PC-3 (cell line): ENCODE measurements at regions not wholly inside any gene's neighbourhood (a gene's known extent, or its start where the extent isn't known, plus 50 kb on each side); places are given as distances from the start of the nearest gene placed in this dataset.

ENCODE experiments used
- ATAC-seq: fragments of 200-7000 bp; cut with Tn5 transposase; 2 replicates; pipeline ENCODE4 v1.9.1; 2020; ENCODE audit warnings: mild to moderate bottlenecking, moderate library complexity
- BruUV-seq: library from RNA; stranded (reverse); fragments of 400-500 nt; replicated peaks from 2 replicates; lab custom pipeline; 2021; lab: Mats Ljungman, UMichigan
- CTCF ChIA-PET: fragments of 300-600 bp; sonication (Branson Sonifier 250); formaldehyde crosslinking; loops from one replicate; lab custom pipeline; 2022; ENCODE audit warnings: antibody characterized with exemption; lab: Charles Lee
- POLR2A ChIA-PET: fragments of 300-600 bp; sonication (Branson Sonifier 250); formaldehyde crosslinking; loops from one replicate; lab custom pipeline; 2022; ENCODE audit warnings: antibody characterized with exemption; ENCODE audit not compliant: unreplicated experiment; lab: Charles Lee
- DNase-seq: peaks from one replicate; pipeline ENCODE4 v3.0.0-alpha.2; 2015
- H2AFZ ChIP-seq: fragments of 300-600 bp; sonication (generic); 2 replicates; pipeline ENCODE4 v1.6.0; 2016; ENCODE audit warnings: antibody characterized with exemption, low read length
- H3F3A ChIP-seq: fragments of 300-600 bp; sonication (generic); one replicate; pipeline ENCODE4 v1.6.0; 2017; ENCODE audit warnings: antibody characterized with exemption, low read length, control low read depth, mild to moderate bottlenecking; ENCODE audit not compliant: unreplicated experiment
- H3K27ac ChIP-seq: fragments of 300-600 bp; sonication (generic); 2 replicates; pipeline ENCODE4 v1.5.1; 2016; ENCODE audit warnings: mild to moderate bottlenecking, low read length
- H3K27me3 ChIP-seq: fragments of 300-600 bp; sonication (generic); 2 replicates; pipeline ENCODE4 v1.6.1; 2016; ENCODE audit warnings: low read length, mixed read lengths
- H3K36me3 ChIP-seq: fragments of 300-600 bp; sonication (generic); 2 replicates; pipeline ENCODE4 v1.6.1; 2016; ENCODE audit warnings: low read depth, mixed run types, low read length, mixed read lengths
- H3K4me1 ChIP-seq: fragments of 300-600 bp; sonication (generic); 2 replicates; pipeline ENCODE4 v1.5.1; 2016; ENCODE audit warnings: low read length; ENCODE audit not compliant: insufficient read depth
- H3K4me2 ChIP-seq: fragments of 300-600 bp; sonication (generic); 2 replicates; pipeline ENCODE4 v1.6.0; 2016; ENCODE audit warnings: low read length
- H3K4me3 ChIP-seq: fragments of 300-600 bp; sonication (generic); 2 replicates; pipeline ENCODE4 v1.5.1; 2016; ENCODE audit warnings: mild to moderate bottlenecking, low read length, mixed read lengths
- H3K79me2 ChIP-seq: fragments of 300-600 bp; sonication (generic); 2 replicates; pipeline ENCODE4 v1.6.1; 2017; ENCODE audit warnings: low read length, mixed read lengths
- H3K9ac ChIP-seq: fragments of 300-600 bp; sonication (generic); 2 replicates; pipeline ENCODE4 v1.6.0; 2016; ENCODE audit warnings: mild to moderate bottlenecking, low read length
- H3K9me2 ChIP-seq: fragments of 300-600 bp; sonication (generic); replicated peaks from 2 replicates; pipeline ENCODE4 v1.6.1; 2016; ENCODE audit warnings: mixed run types, low read length, mixed read lengths
- H3K9me3 ChIP-seq: fragments of 300-600 bp; sonication (generic); 2 replicates; pipeline ENCODE4 v1.6.1; 2016; ENCODE audit warnings: low read length, mixed read lengths
- H4K20me1 ChIP-seq: fragments of 300-600 bp; sonication (generic); 2 replicates; pipeline ENCODE4 v1.6.1; 2016; ENCODE audit warnings: low read length, mixed read lengths
- EZH2 ChIP-seq: fragments of 300-600 bp; sonication (generic); IDR thresholded peaks from one replicate; pipeline ENCODE4 v1.6.1; 2017; ENCODE audit warnings: antibody characterized with exemption, mild to moderate bottlenecking, low read length; ENCODE audit not compliant: unreplicated experiment
- EZH2phosphoT487 ChIP-seq: fragments of 300-600 bp; sonication (generic); IDR thresholded peaks from 2 replicates; pipeline ENCODE4 v1.6.1; 2018; ENCODE audit warnings: mild to moderate bottlenecking, antibody characterized with exemption, low read length, borderline replicate concordance
- intact Hi-C: fragments of 100-400 bp; cut with micrococcal nuclease; formaldehyde crosslinking; loops from 2 replicates; pipeline ENCODE4 v1.9.0; 2023
- TF ChIP-seq, protein P1 (sequence below): fragments of 300-600 bp; sonication (generic); conservative IDR thresholded peaks from 2 replicates; pipeline ENCODE4 v1.5.1; 2017; ENCODE audit warnings: antibody characterized with exemption, low read depth, mild to moderate bottlenecking, low read length

DNA sequence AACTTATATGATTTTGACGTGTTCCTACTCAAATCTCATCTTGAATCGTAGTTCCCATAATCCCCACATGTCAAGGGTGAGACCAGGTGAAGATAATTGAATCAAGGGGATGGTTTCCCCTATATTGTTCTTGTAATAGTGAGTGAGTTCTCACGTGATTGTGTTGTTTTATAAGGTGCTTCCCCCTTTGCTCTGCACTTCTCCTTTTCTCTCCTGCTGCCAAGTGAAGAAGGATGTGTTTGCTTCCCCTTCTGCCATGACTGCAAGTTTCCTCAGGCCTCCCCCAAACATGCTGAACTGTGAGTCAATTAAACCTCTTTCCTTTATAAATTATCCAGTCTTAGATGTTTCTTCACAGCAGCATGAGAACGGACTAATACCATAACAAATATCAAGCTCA, 83.2 kb downstream of the MANEA start:
- no peak for ATAC-seq
- Histone ChIP-seq H3K9me2 (no peaks in the 10 kb centered on the region), H3K4me2 (no peak overlapping the region), H3K9me3 (no peaks in the 10 kb centered on the region), H3K36me3 (no peaks in the 10 kb centered on the region), H3K4me3 (no peak overlapping the region), H3F3A (no peaks in the 10 kb centered on the region), H3K9ac (no peak overlapping the region), H3K27me3 (no peaks in the 10 kb centered on the region), H3K4me1 (no peaks in the 10 kb centered on the region), H2AFZ (no peak overlapping the region), H3K27ac (no peak overlapping the region), H4K20me1 (no peaks in the 10 kb centered on the region), H3K79me2 (no peaks in the 10 kb centered on the region)
- ChIA-PET POLR2A (no interaction called here), CTCF (no interaction called here)
- intact Hi-C loops = no loop called here
- DNase-seq = no peak
- no TSS peak for BruUV-seq
- no peak for TF ChIP-seq EZH2phosphoT487
- TF ChIP-seq EZH2 = no peak
- TF ChIP-seq, protein P1, sequence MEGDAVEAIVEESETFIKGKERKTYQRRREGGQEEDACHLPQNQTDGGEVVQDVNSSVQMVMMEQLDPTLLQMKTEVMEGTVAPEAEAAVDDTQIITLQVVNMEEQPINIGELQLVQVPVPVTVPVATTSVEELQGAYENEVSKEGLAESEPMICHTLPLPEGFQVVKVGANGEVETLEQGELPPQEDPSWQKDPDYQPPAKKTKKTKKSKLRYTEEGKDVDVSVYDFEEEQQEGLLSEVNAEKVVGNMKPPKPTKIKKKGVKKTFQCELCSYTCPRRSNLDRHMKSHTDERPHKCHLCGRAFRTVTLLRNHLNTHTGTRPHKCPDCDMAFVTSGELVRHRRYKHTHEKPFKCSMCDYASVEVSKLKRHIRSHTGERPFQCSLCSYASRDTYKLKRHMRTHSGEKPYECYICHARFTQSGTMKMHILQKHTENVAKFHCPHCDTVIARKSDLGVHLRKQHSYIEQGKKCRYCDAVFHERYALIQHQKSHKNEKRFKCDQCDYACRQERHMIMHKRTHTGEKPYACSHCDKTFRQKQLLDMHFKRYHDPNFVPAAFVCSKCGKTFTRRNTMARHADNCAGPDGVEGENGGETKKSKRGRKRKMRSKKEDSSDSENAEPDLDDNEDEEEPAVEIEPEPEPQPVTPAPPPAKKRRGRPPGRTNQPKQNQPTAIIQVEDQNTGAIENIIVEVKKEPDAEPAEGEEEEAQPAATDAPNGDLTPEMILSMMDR = no peak

DNA sequence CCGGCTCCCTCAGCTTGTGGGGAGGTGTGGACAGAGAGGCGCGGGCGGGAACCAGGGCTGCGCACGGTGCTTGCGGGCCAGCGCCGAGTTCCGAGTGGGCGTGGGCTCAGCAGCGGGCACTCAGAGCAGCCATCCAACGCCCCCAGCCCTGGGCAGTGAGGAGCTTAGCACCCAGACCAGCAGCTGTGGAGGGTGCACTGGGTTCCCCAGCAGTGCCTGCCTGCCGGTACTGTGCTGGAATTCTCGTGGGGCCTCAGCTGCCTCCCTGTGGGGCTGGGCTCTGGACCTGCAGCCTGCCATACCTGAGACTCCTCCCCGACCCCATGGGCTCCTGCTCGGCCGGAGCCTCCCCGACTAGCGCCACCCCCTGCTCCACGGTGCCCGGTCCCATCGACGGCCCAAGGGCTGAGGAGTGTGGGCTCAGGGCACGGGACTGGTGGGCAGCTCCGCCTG, 92.7 kb downstream of the MANEA start:
- ChIA-PET POLR2A (no interaction called here), CTCF (no interaction called here)
- Histone ChIP-seq H3F3A (no peaks in the 10 kb centered on the region), H3K27me3 (no peaks in the 10 kb centered on the region), H4K20me1 (no peaks in the 10 kb centered on the region), H3K27ac (no peak overlapping the region), H3K9ac (no peak overlapping the region), H3K9me2 (no peaks in the 10 kb centered on the region), H3K4me2 (no peak overlapping the region), H3K36me3 (no peaks in the 10 kb centered on the region), H3K79me2 (no peaks in the 10 kb centered on the region), H3K4me3 (no peak overlapping the region), H3K4me1 (no peaks in the 10 kb centered on the region), H2AFZ (no peak overlapping the region), H3K9me3 (no peaks in the 10 kb centered on the region)
- ATAC-seq = no peak
- TF ChIP-seq EZH2 (no peak), EZH2phosphoT487 (no peak)
- TF ChIP-seq, protein P1 = no peak
- no TSS peak for BruUV-seq
- intact Hi-C loops = no loop called here
- no peak for DNase-seq

DNA sequence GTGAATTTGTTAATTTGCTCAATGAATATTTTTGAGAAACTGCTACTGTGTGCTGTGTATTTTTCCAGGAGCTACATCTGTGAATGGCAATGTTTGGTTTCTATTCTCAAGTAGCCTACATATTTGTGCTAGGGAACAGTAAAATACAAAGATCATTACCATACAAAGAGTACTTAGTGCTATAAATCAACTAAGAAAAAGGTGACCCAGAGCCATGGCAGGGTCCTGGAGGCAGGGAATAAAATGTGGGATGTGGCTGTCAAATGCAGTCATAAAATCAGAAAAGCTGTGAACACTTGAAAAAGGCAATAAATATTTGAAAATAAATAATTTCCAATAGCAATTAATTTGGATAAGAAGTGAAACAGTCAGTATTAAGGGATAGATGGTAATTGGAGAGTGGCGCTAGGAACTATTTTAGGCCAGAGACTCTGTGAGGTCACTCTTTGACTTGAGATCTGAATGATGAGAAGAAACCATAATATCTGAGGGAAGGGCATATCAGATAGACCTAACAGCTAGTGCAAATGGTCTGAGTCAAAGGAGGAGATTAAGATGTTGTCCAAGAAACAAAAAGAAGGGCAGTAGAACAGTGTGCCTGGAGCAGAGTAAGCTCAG, 98.8 kb downstream of the MANEA start:
- TF ChIP-seq EZH2phosphoT487 (no peak), EZH2 (no peak)
- TF ChIP-seq, protein P1 = no peak
- ATAC-seq = no peak
- no peak overlapping the region for H3K4me2 ChIP-seq
- H3K79me2 ChIP-seq = no peaks in the 10 kb centered on the region
- H2AFZ ChIP-seq = no peak overlapping the region
- CTCF ChIA-PET = no interaction called here
- no peaks in the 10 kb centered on the region for H3K27me3 ChIP-seq
- H3K9me3 ChIP-seq = no peaks in the 10 kb centered on the region
- no peaks in the 10 kb centered on the region for H3K36me3 ChIP-seq
- H4K20me1 ChIP-seq = no peaks in the 10 kb centered on the region
- DNase-seq = no peak
- no peak overlapping the region for H3K27ac ChIP-seq
- H3F3A ChIP-seq = no peaks in the 10 kb centered on the region
- no peak overlapping the region for H3K9ac ChIP-seq
- intact Hi-C loops = no loop called here
- no peaks in the 10 kb centered on the region for H3K9me2 ChIP-seq
- no TSS peak for BruUV-seq
- H3K4me3 ChIP-seq = no peak overlapping the region
- no peaks in the 10 kb centered on the region for H3K4me1 ChIP-seq
- POLR2A ChIA-PET = no interaction called here
